DMS153 (cell line): ENCODE measurements at regions not wholly inside any gene's neighbourhood (a gene's known extent, or its start where the extent isn't known, plus 50 kb on each side); places are given as distances from the start of the nearest gene placed in this dataset.
"Not testable (repeated sequence)": the region's sequence is repeated elsewhere in the genome, so short reads cannot be mapped to it uniquely, and the experiment has no call there.

ENCODE experiments used
- DNase-seq: peaks from one replicate; lab custom pipeline; 2025; lab: John Stamatoyannopoulos, UW

DNA sequence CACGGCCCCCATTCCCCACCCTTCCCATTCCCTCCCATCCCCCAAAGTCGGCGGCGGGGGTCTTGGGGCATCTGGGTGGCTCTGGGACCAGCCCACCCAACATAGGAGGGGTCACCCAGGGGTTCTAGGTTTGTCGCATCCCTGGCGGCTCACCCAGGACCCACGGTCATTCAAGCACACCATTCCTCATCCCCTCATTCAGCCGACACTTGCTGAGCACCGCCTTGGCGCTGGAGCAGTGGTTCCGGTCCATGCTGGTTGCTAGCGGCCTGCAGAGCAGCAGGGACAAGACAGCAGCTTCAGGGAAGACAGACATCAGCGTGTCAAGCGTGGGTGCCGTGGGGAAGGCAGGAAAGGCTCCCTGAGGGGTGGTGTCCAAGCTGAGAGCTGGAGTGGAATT lies 50.5 kb upstream of the OTOS start:
- DNase-seq, result no peak

DNA sequence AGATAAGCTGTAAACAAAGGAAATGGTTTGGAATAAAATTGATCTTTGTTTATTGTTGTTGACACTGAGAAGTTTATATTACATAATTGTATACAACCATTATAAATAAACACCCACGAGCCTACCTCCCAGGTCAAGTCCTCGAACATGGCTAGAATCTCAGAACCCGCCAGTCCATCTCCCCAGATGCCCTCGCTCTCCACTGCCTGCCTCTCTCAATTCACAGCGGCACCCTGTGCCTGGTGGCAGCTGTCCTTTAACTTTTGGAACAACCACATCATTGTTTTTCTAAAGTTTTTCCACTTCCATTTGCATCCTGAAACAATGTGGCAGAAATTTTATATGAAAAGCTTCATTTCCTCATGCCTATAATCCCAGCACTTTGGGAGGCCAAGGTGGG lies 52.2 kb upstream of the OTOS start:
- no peak for DNase-seq

DNA sequence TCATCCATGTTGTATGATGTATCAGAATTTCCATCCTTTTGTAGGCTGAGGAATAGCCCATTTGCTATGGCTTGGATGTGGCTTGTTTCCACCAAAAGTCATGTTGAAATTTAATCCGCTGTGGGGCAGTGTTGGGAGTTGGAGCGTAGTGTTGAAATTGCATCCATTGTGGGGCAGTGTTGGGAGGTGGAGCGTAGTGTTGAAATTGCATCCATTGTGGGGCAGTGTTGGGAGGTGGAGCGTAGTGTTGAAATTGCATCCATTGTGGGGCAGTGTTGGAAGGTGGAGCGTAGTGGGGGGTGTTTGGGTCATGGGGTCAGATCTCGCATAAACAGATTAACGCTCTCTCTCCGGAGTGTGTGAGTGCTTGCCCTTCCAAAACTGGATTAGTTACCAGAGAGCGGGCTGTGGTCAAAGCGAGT lies 53.9 kb upstream of the OTOS start:
- not testable (repeated sequence) for DNase-seq

DNA sequence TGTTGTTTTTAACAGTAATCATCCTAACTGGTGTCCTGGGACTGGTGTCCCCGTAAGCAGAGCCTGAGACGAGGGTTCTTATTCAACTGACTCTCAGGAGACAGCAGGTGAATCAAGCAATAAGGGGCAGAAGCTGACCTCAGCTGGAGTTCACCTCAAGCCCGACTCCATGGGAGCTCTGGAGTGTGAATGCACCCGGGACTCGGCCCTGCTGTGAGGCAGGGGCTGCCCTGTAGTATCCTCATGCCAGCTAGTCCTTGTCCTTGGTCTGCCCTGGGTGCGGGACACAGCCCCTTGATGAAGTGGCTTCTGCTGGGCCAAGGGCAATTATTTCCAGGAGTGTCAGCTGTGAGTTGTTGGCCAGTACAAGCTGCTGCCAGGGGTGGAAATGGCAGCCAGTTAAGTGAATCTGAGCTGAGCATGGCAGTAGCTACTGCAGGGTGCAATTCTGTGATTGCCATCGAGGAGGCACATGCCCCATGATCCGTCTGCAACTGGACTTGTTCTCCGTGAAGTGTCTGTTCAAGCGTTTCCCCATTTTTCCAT lies 54.9 kb upstream of the OTOS start:
- no peak for DNase-seq

DNA sequence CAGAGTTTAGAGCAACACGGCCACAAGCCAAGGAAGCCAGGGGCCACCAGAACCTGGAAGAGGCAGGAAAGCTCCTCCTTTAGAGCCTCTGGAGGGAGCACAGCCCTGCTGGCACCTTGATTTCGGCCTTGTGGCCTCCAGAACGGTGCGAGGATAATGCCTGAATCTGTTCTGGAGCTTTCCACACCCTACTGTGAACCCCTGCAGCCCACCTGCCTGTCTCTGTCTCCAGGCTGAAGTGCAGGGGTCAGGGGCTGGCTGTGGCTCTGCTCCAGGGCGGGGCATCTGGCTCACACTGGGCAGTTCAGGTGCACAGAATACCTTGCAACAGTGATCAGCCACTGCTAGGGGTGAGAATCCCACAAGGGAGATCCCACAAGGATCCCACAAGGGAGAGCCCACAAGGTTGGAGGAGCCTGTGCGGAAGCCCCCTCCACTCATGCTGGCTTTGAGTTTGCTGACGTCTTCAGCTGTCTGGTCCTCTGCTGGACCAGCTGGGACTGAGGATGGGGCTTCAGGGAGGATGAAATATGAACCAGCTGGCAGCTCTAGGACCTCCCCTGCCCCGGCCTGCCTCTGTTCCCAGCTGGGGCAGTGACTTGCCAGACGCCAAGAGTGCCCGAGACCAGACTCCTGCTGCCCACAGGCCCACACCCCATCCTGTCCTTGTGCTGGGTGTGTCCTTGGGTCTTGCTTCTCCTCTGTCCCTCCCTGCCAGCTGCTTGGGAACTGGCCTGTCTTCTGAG lies 56.4 kb upstream of the OTOS start:
- DNase-seq, result no peak

DNA sequence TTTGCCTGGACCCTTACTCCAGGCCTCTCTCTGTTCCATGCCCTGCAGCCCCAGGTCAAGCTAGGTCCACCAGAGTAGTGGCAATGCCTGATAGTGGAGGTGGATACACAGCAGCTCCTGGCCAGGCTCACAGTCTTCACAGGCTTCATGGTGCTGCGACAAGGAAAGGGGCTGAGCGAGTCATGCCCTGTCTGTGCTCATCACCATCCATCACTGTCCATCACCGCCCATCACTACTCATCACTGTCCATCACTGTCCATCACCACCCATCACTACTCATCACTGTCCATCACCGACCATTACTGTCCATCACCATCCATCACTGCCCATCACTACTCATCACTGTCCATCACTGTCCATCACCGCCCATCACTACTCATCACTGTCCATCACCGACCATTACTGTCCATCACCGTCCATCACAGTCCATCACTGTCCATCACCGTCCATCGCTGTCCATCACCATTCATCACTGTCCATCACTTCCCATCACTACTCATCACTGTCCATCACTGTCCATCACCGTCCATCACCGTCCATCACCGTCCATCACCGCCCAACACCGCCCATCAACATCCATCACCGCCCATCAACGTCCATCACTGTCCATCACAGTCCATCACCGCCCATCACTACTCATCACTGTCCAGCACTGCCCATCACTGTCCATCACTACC lies 57.1 kb upstream of the OTOS start:
- DNase-seq, result no peak

DNA sequence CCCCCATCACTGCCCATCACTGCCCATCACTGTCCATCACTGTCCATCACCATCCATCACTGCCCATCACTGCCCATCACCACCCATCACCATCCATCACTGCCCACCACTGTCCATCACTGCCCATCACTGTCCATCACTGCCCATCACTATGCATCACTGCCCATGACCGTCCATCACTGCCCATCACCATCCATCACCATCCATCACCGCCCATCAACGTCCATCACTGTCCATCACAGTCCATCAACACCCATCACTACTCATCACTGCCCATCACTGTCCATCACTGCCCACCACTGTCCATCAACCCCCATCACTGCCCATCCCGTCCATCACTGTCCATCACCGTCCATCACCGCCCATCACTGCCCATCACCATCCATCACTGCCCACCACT lies 57.8 kb upstream of the OTOS start:
- DNase-seq, result no peak

DNA sequence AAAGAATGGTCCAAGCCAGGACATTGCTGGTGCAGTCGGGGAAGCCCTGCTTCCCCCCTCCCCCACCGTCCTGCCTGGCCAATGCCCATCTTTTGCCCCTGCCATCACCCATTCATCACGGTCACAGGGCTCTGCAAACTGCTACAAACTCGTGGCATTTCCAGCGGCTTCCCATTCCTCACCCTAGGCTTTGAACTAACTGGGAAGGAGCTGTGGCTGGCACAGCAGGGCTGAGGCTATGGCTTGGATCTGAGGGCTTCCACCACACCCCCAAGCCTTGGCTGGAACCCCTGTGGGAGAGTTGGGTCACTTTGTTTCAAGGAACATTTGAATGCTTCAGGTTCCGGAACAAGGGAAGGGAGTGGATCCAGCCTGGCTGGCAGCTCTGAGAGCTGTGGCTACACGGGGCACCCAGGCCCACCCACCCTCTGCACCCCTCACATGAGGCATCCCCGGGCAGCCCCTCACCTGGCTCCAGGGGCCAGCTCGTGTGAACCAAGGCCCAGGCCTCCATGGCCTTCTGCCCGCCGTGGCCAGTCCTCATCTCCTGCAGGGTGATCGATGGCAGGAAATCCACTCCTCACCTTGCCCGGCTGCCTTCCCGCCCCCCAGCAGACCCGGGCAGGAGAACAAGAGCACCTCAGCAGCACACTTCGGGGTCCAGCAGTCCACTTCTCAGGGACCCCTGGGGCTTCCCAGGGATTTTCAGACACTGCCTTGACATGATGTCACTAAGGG lies 58.8 kb upstream of the OTOS start:
- no peak for DNase-seq

DNA sequence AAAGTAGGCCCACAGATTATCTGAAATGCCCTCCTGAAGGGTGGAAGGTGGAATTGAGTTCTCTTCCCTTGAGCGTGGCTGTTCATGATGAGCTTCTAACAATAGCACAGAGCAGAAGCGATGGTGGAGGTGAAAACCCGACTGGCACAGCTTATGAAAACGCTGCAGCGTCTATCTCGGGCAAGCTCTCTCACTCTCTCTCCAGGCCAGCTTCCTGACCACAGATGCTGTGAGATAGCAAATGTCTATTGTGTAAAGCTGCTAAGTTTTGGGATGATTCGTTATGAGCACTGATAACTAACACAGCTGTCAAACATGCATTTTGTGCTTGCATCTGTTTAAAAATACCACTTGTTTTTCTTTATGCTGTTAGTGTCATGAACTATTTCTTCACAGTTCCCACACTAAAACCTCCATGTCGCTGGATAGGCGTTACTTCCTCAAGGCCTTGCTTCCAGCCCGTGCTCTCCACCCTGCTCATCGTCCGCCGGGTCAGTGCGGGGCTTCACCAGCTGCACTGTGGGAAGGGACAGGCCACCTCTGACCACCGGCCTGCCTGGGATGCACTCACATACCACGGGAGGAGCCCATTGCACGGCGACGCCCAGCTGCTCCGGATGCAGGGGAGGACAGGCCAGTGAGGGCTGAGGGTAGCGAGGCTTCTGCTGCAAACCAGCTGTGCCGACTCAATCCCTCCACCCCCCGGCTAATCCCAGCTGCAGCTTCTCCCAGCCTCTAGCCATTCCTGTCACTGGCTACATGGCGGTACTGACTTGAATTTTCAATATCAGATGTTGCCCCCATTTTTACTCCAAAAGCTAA lies 60.0 kb upstream of the OTOS start:
- DNase-seq, result no peak

DNA sequence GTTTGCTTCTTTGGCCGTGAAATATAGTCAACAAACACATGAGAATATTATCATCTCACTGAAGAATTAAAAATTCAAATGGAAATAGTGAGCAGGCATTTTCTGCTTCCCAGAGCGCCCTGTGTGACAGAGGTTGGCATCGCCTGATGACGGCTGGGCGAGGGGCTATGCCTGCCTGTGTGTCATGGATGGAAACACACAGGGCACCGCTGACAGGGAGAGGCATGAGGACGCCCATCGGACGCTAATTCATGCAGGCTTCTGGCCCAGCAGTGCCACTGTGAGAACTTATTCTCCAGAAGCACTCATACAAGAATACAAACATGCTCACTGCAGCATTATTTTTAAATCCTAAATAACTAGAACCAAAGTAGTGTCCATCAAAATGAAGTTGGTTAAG lies 61.4 kb upstream of the OTOS start:
- no peak for DNase-seq

DNA sequence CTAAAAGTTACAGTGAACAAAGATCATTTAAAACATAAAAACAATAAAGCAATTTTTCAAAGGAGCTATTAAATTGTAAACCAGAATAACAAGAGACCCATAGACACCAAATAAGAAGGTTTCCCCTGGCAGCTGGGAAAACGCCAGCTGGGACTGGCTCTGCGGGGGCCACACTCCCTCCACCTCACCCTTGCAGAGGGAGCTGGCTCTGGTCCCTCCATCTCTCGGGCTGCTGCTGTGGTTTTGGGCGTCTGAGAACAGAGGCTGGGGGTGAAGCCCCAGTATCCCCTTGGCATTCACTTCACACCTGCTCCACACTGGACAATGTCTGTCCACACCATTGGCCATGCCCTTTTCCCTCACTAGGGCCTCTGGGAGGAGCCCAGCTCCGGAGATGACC lies 62.1 kb upstream of the OTOS start:
- no peak for DNase-seq

DNA sequence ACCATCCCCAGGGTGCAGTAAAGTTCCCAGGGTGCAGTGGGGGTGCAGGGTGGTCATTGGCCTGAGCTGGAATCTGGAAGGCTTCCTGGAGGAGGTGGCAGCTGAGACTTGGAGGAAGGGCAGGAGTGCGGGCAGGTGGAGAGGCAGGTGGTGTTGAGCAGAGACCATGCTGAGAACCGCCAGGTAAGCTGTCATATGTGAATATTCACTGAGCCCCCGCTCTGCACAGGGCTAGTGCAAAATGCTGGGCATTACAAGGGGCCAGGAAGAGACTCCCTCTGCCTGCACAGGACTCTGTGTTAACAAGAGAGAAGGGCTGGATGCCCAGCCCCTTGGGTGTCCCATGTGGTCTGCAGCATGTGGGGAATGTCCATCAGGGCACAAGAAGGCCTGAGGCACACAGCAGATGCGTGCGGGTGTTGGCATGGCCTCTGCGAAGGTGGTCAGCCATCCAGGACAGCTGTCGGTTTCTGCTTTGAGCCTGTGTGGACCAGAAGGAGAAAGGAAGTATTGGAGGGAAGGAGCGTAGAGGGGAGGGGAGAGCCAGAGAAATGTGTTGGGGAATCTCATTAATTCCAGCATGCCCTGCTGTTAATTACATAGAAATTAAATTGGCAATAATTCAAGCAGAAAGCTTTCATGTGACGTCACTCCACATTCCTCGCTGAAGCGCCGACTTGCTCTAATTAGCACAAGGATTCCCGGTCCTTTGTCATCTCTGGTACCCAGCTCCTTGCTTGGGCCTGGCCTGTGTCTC lies 62.8 kb upstream of the OTOS start:
- DNase-seq, result no peak

DNA sequence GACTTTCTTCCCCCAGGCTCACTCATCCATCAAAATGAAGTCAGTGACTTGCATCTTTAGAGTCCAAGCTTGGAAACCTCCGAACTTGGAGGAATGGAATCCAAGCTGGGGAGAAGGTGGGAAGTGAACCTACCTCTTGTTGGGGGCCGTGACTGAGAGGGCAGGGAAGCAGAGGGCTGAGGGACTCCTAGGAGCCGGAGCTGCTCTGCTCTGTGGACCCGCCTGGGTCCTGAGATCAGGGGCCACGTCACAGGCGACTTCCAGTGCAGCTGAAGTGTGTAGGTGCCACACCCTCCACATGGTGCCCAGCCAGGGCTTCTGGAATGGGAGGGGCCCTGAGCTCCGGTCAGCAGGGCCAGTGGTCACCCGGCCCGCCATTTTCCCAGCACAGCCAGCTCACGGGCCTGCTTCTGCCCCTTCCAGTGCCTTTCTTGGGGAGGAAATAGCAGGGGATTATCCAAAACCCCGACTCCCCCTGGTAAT lies 63.4 kb upstream of the OTOS start:
- no peak for DNase-seq

DNA sequence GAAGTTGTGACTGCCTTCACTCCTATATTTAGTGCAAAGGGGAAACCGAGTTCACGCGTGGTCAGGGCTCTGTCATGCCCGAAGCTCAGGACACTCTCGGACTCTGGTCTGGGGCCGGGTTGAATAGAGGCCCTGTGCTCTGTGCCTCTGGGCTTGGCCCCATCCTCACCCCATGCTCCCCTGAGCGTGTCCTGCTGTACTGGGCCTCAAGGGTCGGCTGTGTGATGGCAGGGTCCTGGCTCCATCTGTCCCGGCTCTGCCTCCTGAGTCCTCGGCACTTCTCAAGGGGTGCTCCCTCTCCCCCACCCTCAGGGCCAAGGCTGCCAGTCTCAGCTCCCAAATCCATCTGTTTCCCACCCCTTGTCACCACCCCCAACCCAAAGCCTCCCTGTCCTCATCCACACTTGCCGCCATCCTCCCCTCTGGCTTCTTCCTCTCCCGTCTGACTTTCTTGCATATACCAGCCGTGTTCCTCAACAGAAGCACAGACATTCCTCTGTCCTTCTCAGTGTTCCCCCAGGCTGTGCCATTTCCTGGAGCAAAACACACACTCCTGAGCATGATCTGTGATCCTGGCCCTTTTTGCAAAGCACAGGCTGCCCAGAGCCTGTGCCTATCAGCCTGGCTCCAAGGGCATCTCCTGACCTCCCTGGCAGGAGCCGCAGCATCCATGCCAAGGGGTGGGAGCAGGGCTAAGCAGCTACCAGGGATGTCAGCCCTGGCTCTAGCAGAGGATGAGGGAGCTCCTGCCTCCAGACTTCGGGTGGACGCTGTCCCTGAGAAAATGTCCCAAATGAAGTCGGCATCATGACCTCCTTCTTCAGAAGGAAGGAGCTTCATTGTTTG lies 64.2 kb upstream of the OTOS start:
- no peak for DNase-seq

DNA sequence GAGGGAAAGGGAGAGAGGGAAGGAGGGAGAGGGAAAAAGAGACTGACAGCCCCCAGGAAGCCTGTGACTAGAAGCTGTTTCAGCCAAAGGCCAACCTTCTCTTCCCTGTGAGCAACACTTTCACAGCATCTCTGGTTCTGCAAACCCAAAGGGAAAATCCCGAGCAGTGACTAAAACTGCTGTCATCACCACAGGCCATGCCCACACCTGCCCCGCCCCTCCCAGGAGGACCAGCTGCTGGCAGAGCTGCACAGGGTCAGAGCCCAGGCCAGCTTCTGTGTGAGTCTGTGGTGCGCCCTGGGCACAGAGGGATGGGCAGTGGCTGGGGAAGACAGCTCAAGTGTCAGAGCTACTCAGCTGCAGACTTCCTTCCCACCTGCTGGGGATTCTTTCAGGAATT lies 64.9 kb upstream of the OTOS start:
- no peak for DNase-seq

DNA sequence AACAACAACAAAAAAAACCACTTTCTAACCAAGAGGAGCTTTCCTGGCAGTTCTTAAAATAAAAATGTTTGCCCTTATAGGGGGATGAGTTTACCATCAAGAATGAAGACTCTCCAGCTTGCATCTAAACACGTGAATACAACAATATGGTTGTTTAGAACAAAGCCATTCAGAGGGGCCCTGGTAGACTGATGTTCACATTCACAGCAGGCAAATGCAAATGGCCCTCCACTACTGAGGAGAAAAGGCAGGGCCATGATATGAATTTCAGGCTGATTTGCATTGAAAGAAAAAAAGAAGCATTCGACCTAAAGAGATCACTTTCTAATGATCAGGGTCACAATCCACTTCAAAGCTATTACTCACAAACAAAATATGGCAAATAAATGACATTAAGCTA lies 65.3 kb upstream of the OTOS start:
- DNase-seq, result no peak

DNA sequence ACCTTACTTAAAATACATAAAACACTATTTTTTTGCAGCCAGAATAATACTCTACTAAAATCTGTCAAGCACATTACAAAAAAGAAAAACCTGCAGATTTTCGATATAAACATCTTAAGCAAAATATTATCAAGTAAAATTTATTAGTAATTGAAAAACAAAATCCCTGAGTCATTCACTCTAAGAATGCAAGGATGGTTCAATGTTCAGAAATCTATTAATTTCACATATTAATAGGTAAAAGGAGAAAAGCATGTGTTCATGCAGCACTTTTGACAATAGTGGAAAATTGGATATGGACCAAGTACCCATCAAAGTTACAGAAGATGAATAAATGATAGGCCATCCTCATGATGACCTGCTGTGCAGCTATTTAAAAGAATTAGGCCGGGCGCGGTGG lies 66.2 kb upstream of the OTOS start:
- no peak for DNase-seq

DNA sequence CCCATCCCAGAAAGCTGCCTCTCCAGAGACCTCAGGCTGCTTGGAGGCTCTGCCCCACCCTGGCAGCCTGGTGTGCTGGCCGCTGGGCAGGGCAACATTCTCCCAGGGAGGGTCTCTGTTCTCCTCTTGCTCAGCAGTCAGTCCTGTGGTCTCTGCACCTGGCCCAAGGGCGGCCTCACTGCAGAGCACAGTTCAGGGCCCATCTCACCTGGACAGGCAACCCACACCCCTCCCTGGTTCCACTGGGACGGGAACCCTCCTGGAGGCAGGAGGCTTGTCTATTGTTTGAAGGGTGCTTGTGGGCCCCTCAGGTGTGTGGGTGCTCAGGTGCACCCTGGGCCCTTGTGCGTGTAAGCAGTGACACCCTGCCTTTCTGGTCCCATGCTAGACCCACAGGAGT lies 67.2 kb upstream of the OTOS start:
- no peak for DNase-seq

DNA sequence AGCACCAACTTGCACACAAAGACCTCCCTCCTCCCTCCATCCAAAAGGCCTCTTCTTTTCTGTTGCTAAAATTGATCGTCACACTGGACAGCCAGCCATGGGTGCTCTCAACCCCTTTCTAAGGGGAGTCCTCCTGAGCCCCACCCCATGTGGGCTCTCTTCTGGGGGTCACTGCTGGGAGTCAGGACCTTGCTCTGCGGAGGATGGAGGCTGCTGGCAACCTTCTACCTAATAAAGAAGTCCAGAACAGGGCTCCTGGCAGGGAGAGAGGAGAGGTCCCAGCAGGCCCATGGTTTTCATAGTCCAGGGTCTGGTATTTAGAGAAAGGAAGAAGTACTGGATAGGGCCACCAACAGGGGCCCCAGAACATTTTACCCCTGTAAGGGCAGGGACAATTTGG lies 67.6 kb upstream of the OTOS start:
- no peak for DNase-seq

DNA sequence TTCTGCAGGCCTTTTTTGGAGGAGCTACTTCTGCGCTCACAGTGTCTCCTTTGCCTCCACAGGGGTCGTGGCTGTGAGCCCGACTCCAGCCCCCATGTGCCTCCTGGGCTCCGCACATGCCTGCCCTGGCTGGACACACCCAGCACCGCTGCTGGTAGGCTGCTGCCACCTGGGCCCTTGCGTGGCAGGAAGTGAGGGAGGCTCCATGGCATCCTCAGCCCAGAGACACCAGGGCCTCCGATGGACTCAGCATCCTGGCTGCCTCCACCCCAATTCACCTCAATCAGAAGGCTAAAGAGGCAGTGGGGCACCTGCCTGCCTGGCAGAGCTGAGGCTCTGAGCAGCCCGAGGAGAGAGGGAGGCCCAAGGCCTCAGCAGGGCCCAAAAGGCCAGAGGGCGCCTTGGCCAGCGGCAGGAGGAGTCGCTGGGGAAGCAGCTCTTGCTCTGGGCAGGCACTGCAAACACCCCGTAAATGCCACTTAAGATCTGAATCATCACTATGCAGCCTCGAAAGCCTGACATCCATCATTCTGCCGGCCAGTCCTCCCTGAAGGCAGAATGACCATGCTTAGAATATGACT lies 68.3 kb upstream of the OTOS start:
- DNase-seq, result no peak
